Right lobe of liver (tissue), 4 donors: ENCODE measurements at regions not wholly inside any gene's neighbourhood (a gene's known extent, or its start where the extent isn't known, plus 50 kb on each side); places are given as distances from the start of the nearest gene placed in this dataset.

Experiments used
- POLR2A ChIP-seq: fragments of 450-650 bp; IDR thresholded peaks from one replicate; pipeline ENCODE4 v1.6.1; 2017; ENCODE audit warnings: antibody characterized with exemption, mild to moderate bottlenecking
- TF ChIP-seq, protein P1 (sequence below), 4 donors: fragments of 200-600 bp in 3 of 4; fragments of 450-650 bp in 1 of 4; IDR thresholded peaks; one replicate each; pipeline versions ENCODE4 v1.5.1 to v1.8.0; 2016 to 2022; ENCODE audit warnings: antibody characterized with exemption in 4 of 4, mild to moderate bottlenecking in 2 of 4
- donor health status: DM: no; HTN: no; CAD: no.
- donor health status: DM: no; HTN: no; CAD: no.
- donor health status: DM: no; HTN: yes; CAD: no.

DNA sequence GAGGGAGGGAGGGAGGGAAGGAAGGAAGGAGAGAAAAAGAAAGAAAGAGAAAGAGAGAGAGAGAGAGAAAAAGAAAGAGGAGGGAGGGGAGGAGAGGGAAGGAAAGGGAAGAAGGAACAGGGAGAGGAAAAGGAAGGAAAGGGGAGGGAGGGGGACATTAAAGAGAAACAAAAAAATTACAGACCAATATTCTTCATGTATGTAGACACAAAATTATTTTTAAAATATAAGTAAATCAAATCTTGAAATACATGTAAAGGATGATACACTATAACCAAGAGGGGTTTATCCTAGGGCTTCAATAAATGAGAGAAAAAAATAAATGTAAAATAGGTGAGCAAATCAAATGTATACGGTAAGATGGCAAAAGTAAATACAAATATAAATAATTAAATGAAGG lies 71.2 kb upstream of the TMEM244 start:
- TF ChIP-seq, protein P1, sequence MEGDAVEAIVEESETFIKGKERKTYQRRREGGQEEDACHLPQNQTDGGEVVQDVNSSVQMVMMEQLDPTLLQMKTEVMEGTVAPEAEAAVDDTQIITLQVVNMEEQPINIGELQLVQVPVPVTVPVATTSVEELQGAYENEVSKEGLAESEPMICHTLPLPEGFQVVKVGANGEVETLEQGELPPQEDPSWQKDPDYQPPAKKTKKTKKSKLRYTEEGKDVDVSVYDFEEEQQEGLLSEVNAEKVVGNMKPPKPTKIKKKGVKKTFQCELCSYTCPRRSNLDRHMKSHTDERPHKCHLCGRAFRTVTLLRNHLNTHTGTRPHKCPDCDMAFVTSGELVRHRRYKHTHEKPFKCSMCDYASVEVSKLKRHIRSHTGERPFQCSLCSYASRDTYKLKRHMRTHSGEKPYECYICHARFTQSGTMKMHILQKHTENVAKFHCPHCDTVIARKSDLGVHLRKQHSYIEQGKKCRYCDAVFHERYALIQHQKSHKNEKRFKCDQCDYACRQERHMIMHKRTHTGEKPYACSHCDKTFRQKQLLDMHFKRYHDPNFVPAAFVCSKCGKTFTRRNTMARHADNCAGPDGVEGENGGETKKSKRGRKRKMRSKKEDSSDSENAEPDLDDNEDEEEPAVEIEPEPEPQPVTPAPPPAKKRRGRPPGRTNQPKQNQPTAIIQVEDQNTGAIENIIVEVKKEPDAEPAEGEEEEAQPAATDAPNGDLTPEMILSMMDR (IDR thresholded peaks at IDR 0.05): no peak
- no peak for TF ChIP-seq POLR2A
